SJSA1 (cell line): ENCODE measurements at regions not wholly inside any gene's neighbourhood (a gene's known extent, or its start where the extent isn't known, plus 50 kb on each side); places are given as distances from the start of the nearest gene placed in this dataset.

ENCODE experiments used
- DNase-seq, 2 experiments: peaks; one replicate each; pipeline ENCODE4 v3.0.0-alpha.2; 2015 to 2020; ENCODE audit warnings: low spot score in 2 of 2, low read depth in 1 of 2
- H3K27ac ChIP-seq: fragments of 250-450 bp; sonication (Bioruptor Pico); 2 replicates; pipeline ENCODE4 v1.5.1; 2020; ENCODE audit warnings: mild to moderate bottlenecking, moderate library complexity
- H3K27me3 ChIP-seq: fragments of 250-450 bp; sonication (Bioruptor Pico); replicated peaks from 2 replicates; pipeline ENCODE4 v1.5.1; 2020; ENCODE audit warnings: mild to moderate bottlenecking, moderate library complexity
- H3K36me3 ChIP-seq: fragments of 250-450 bp; sonication (Bioruptor Pico); 2 replicates; pipeline ENCODE4 v1.5.1; 2020; ENCODE audit warnings: mild to moderate bottlenecking
- H3K4me1 ChIP-seq: fragments of 250-450 bp; sonication (Bioruptor Pico); replicated peaks from 2 replicates; pipeline ENCODE4 v1.6.1; 2021; ENCODE audit warnings: mild to moderate bottlenecking
- H3K4me3 ChIP-seq: fragments of 250-450 bp; sonication (Bioruptor Pico); 2 replicates; pipeline ENCODE4 v1.5.1; 2020; ENCODE audit warnings: mild to moderate bottlenecking
- H3K9me3 ChIP-seq: fragments of 250-450 bp; sonication (Bioruptor Pico); replicated peaks from 2 replicates; pipeline ENCODE4 v1.5.1; 2020; ENCODE audit warnings: mild to moderate bottlenecking

GRCh38 chr15:35912196-35912595 lies 366.2 kb upstream of the DPH6 start:
- no peak for DNase-seq
- Histone ChIP-seq H3K27me3 (no peaks in the 10 kb centered on the region), H3K36me3 (no peaks in the 10 kb centered on the region)

GRCh38 chr15:35914573-35914972 lies 368.6 kb upstream of the DPH6 start:
- Histone ChIP-seq H3K4me3 (no peak overlapping the region), H3K36me3 (no peaks in the 10 kb centered on the region), H3K4me1 (no peaks in the 10 kb centered on the region), H3K27me3 (no peaks in the 10 kb centered on the region), H3K9me3 (no peaks in the 10 kb centered on the region), H3K27ac (no peak overlapping the region)
- no peak for DNase-seq

More at GRCh38 chr15:35912196-35912595, 366.2 kb upstream of the DPH6 start:
- Histone ChIP-seq H3K27ac (no peak overlapping the region), H3K9me3 (no peaks in the 10 kb centered on the region), H3K4me3 (no peak overlapping the region), H3K4me1 (no peaks in the 10 kb centered on the region)

GRCh38 chr15:35921046-35921445 lies 375.1 kb upstream of the DPH6 start:
- Histone ChIP-seq H3K27me3 (no peaks in the 10 kb centered on the region), H3K4me3 (no peak overlapping the region), H3K9me3 (no peaks in the 10 kb centered on the region), H3K4me1 (no peaks in the 10 kb centered on the region), H3K36me3 (no peaks in the 10 kb centered on the region), H3K27ac (no peak overlapping the region)
- no peak for DNase-seq

- Histone ChIP-seq H3K4me1 (no peaks in the 10 kb centered on the region), H3K9me3 (no peaks in the 10 kb centered on the region)
- DNase-seq = no peak
Measured at GRCh38 chr15:35925275-35926006, 379.5 kb upstream of the DPH6 start.

GRCh38 chr15:35926007-35926380 lies 380.0 kb upstream of the DPH6 start:
- Histone ChIP-seq H3K9me3 (no peaks in the 10 kb centered on the region), H3K4me3 (no peak overlapping the region), H3K36me3 (no peaks in the 10 kb centered on the region), H3K27me3 (no peaks in the 10 kb centered on the region), H3K4me1 (no peaks in the 10 kb centered on the region), H3K27ac (no peak overlapping the region)
- DNase-seq = no peak

More at GRCh38 chr15:35925275-35926006, 379.5 kb upstream of the DPH6 start:
- H3K27ac ChIP-seq = no peak overlapping the region
- no peaks in the 10 kb centered on the region for H3K27me3 ChIP-seq
- H3K4me3 ChIP-seq = no peak overlapping the region
- H3K36me3 ChIP-seq = no peaks in the 10 kb centered on the region

GRCh38 chr15:35928847-35929246 lies 382.9 kb upstream of the DPH6 start:
- Histone ChIP-seq H3K27me3 (no peaks in the 10 kb centered on the region), H3K4me3 (no peak overlapping the region), H3K27ac (no peak overlapping the region), H3K36me3 (no peaks in the 10 kb centered on the region), H3K9me3 (no peaks in the 10 kb centered on the region), H3K4me1 (no peaks in the 10 kb centered on the region)
- DNase-seq = no peak

GRCh38 chr15:35929740-35930444 lies 383.9 kb upstream of the DPH6 start:
- no peak for DNase-seq
- Histone ChIP-seq H3K9me3 (no peaks in the 10 kb centered on the region), H3K4me3 (no peak overlapping the region), H3K36me3 (no peaks in the 10 kb centered on the region), H3K27ac (no peak overlapping the region), H3K4me1 (no peaks in the 10 kb centered on the region), H3K27me3 (no peaks in the 10 kb centered on the region)

- no peak for DNase-seq
- Histone ChIP-seq H3K36me3 (no peaks in the 10 kb centered on the region), H3K4me1 (no peaks in the 10 kb centered on the region), H3K9me3 (no peaks in the 10 kb centered on the region), H3K27ac (no peak overlapping the region), H3K27me3 (no peaks in the 10 kb centered on the region), H3K4me3 (no peak overlapping the region)
Measured at GRCh38 chr15:35931799-35932341, 385.9 kb upstream of the DPH6 start.

GRCh38 chr15:35932531-35932930 lies 386.6 kb upstream of the DPH6 start:
- no peak overlapping the region for H3K27ac ChIP-seq
- no peaks in the 10 kb centered on the region for H3K9me3 ChIP-seq
- no peaks in the 10 kb centered on the region for H3K4me1 ChIP-seq
- H3K4me3 ChIP-seq = no peak overlapping the region
- H3K27me3 ChIP-seq = no peaks in the 10 kb centered on the region
- no peak for DNase-seq
- no peaks in the 10 kb centered on the region for H3K36me3 ChIP-seq

- Histone ChIP-seq H3K27me3 (no peaks in the 10 kb centered on the region), H3K4me1 (no peaks in the 10 kb centered on the region), H3K9me3 (no peaks in the 10 kb centered on the region), H3K4me3 (no peak overlapping the region), H3K36me3 (no peaks in the 10 kb centered on the region), H3K27ac (no peak overlapping the region)
- no peak for DNase-seq
Measured at GRCh38 chr15:35933531-35933930, 387.6 kb upstream of the DPH6 start.

- no peak overlapping the region for H3K27ac ChIP-seq
- H3K4me3 ChIP-seq = no peak overlapping the region
- no peaks in the 10 kb centered on the region for H3K27me3 ChIP-seq
- no peak for DNase-seq
- no peaks in the 10 kb centered on the region for H3K9me3 ChIP-seq
- H3K36me3 ChIP-seq = no peaks in the 10 kb centered on the region
- no peaks in the 10 kb centered on the region for H3K4me1 ChIP-seq
Measured at GRCh38 chr15:35934383-35935049, 388.6 kb upstream of the DPH6 start.

GRCh38 chr15:35936284-35936683 lies 390.3 kb upstream of the DPH6 start:
- no peaks in the 10 kb centered on the region for H3K4me1 ChIP-seq
- H3K27ac ChIP-seq = no peak overlapping the region
- H3K9me3 ChIP-seq = no peaks in the 10 kb centered on the region
- H3K36me3 ChIP-seq = no peaks in the 10 kb centered on the region
- no peaks in the 10 kb centered on the region for H3K27me3 ChIP-seq
- no peak for DNase-seq
- H3K4me3 ChIP-seq = no peak overlapping the region

- H3K9me3 ChIP-seq = no peaks in the 10 kb centered on the region
- no peaks in the 10 kb centered on the region for H3K36me3 ChIP-seq
- no peaks in the 10 kb centered on the region for H3K4me1 ChIP-seq
- no peak overlapping the region for H3K27ac ChIP-seq
- H3K27me3 ChIP-seq = no peaks in the 10 kb centered on the region
- H3K4me3 ChIP-seq = no peak overlapping the region
- DNase-seq = no peak
Measured at GRCh38 chr15:35937380-35937779, 391.4 kb upstream of the DPH6 start.
